Hematopoietic multipotent progenitor cell treated with erythropoietin and hydrocortisone succinate and interleukin-3 and kit ligand, for 15 days (in vitro differentiated cells): ENCODE measurements at regions not wholly inside any gene's neighbourhood (a gene's known extent, or its start where the extent isn't known, plus 50 kb on each side); places are given as distances from the start of the nearest gene placed in this dataset.

Experiments used
- DNase-seq: peaks from one replicate; pipeline ENCODE4 v3.0.0-alpha.2; 2015; ENCODE audit warnings: low spot score

DNA sequence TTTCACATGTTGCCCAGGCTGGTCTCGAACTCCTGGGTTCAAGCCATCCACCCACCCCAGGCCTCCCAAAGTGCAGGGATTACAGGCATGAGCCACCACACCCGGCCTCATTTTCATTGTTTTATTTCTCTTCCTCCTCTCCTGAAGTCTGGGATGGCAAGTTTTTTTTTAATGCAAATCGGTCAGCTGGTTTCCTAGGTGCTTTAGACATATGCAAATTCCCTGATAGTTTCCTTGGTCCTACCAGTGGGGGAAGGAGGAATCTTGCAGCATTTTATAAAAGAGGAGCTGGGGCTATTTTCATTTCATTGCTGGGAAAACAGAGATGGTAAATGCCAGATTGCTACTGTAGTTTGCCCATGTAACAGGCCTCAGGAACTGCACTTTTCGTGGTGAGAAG, 179.4 kb downstream of the ACTL7B start:
- DNase-seq, result no peak

DNA sequence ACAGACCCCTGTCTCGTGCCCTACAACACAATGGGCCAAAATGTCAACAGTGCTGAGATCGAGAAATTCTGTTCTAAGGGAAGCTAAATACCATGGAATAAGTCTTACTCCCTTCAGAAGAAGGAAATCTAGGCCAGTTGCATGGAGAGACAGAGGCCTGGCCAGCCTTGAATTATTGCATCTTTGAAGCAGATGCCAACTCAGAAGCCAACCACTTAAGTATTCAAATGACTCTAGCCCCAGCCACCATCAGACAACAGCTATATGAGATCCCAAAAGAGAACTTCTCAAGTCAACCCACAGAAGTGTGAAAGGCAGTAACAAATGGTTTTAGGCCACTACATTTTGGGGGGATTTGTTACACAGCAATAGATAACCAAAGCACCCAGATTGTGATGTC, 180.1 kb downstream of the ACTL7B start:
- no peak for DNase-seq

DNA sequence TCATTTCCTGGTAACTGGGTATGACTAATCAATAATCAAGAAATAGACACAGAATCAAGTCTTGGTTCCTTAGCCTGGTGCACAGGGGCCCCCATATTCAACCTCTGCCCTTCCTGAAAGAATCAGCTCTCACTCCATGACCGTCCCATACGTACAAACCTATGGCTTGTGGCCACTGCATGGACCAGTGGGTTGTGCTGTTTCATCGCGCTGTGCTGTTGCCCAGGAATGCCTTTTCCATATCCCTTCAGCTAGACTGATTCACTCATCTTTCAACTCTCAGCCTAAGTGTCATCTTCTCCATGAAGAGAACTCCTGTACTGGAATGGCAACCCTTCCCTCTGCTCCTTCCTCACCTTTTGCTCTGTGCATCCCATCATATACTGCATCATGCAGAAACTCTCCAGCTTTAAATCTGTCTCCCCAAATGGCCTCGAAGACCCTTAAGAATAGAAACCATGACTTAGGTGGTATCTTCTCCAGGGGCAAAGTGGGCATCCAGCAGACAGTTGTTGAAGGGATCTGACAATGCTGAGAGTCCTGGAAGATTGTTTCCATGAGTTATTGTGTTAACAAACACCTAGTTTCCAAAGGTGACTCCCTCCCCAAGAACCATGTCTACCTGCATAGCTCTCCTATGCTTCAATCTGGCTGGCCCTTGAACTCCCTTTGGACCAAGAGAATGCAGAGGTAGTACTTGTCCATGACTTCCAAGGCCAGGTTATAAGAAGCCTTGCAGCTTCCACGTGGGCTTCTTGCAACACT, 180.8 kb downstream of the ACTL7B start:
- no peak for DNase-seq

DNA sequence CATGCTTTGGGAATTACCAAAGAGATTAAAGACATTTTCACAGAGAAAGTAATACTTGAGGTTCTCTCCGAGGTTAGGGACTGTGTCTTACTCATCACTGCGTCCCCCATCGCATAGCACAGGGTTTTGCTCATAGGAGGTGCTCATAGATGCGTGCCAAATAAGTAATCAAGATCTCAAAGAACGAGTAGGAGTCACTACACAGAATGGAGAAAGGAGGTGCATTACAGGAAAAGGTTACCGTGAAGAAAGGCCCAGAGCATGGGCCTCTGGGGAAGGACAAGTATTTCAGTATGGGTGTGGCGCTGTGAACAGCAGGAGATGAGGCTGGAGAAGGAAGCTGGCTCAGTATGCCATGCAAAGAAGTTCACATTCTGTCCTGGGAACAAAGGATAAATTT, 182.4 kb downstream of the ACTL7B start:
- DNase-seq, result no peak

DNA sequence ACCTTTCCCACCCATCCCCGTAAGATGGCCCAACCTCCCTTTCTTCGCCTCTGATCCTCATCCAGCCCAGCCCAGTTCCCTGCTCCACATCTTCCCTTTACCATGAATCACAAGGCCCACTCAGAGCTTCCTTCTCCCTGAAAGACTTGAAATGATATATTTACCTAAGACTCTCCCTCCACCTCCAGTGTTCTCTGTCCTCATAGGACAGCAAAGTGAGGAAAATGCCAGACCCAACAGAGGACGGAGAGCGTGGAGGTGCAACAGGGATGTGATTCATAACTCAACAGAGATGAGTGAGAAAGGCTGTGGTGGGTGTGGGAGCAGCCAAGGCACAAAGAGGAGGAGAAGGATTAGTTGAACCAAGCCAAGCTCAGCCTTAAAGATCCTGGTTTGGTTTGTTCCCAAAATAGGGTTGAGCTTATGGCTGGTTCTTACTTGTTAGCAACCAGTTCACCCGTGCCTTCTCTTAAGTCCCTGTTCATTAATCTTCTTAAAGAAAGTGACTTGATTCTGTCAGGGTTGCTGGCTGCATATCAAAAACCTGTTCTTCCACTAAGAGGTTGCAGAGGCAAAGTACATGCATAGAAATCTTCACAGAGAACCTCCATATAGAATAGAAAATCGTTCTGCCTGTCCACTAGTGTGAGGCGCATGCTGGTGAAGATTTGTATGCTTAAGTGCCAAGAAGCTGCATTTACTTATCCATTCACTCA, 183.2 kb downstream of the ACTL7B start:
- DNase-seq, result no peak

DNA sequence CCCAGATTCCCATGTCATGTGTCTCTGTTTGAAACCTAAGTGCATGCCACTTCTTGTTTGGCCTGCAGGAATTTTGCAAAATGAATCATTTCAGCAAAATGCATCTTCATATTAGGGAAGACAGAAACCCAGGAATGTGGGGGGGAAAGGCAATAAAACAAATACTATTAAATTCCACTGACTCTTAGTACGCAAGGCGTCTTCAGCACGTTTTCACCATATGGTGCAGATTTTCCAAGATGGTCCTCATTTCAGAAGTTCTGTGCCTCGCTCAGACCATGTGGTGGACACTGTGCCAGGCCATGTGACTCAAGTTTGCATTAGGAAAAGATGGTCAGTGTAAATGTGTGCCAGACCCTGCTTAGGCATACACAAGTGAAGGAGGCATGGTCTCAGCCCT, 184.0 kb downstream of the ACTL7B start:
- DNase-seq, result no peak

DNA sequence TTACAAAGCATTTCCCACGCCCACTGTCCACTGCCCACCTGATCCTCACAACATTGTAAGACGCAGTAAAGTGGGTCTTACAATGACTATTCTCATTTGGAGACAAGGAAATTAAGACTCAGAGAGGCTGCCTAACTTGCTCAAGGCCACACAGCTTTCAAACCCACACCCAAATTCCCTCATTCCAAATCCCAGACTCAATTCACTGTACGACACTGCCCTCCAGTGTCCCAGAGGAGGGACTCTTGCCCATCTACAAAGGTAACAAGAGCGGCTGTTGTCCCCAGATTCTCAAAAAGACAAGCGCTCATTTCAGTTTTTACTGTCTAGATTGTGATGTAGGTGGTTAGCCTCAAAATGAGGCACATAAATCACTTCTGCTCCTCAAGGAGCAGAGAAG, 184.6 kb downstream of the ACTL7B start:
- no peak for DNase-seq

DNA sequence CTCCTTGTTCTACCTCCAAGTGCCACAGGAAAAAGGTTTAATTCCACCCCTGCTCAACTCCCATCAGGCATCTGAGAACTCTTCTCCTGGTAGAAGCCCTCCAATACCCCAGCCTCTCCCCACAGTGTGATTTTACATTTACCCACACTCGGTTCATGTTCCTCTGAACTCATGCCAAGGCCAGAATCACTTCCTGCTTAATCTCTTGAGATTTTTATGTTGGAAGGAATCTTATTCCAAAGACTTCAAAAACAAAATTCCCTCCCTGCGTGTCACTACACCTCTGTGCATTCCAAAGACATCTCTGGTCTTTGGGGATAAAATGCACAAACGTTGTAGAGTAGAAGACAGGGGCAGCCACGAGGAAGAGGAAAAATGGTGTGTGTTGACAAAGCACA, 186.8 kb downstream of the ACTL7B start:
- DNase-seq, result no peak

DNA sequence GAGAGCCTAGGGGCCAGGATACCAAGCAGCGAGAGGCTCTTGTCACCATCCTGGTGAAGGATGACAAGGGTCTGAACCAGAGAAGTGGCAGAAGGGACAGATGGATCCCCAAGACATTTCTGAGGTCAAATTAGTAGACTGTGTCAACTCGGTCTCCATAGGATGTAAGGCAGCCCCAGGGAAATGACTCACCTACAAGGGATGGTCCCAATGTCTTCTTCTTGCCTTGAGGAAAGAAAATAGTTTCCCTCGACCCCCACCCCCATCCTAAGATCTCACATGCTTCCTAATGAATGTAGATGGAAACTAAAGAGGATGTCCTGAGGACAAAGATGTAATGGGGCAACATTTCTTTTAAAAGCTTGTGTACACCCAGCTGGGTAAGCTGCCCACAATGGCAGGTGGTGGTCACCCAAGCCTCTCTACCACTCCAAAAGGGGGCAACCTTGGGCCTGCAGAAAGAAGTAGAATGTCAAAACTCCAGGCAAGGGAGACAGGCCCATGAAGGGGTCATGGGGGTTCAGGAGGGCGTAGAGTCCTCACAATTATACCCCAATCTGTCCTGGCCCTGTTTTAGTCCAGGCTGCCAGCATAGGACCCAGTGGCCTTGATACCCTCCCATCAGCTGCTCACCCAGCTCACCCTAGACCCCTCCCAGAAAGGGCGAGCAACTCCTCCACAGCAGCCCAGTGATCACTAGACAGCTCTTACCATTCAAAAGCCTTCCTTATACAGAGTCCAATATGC, 187.4 kb downstream of the ACTL7B start:
- no peak for DNase-seq

DNA sequence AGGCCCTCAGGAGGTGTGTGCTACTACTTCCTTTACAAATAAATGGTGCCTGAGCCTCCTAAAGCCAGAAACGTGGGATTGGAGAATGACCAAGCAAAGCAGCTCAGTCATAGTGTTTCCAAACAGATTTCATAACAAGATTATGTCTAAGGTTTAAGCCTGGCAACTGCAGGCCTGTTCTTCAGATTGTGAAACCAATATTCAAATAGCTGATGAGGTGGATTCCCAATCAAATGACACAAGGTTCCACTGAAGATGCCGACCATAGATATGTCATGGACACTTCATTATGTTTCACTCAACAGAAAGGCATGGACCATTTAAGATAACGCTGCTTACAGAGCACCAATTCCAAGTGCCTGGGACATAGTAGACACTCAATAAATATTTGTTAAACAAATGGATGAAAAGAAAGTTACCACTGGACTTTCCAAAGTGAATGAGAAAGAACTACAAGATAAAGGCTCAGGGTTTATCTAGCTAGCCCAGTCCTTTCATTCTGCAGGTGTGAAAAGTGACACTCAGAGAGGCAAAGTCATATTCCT, 189.5 kb downstream of the ACTL7B start:
- DNase-seq, result no peak

DNA sequence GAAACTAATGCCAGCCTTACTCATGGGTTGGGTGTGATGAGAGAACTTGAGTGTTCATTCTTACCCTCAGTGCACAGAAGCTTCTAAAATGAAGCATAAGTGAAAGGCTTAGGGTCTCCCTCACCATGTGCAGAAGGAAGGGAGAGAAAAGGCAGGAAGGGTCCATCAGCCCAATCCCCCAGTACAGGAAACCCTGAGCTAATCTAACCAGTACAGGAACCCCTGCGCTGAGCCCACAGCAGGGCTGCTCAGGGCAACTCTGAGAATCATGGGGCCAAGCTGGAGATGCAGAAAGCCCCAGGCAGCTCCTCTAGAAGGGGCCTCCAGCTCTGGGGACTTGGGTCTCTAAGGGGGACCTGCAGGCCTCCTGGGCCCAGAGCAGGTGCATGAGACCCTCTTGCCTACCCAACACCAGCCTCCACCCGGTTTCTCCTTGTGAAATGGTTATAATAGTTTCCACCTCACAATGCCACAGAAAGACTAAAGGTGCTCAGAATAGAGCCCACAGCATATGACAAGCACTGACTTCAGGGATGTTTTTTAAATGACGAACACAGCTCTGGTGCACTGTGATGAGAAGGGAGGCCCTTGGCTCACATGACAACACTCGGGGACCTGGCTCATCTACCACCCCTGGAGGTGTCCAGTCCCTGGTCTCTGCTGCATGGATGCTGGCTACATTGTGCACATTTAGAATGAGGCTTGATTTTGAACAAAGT, 190.1 kb downstream of the ACTL7B start:
- DNase-seq, result no peak

DNA sequence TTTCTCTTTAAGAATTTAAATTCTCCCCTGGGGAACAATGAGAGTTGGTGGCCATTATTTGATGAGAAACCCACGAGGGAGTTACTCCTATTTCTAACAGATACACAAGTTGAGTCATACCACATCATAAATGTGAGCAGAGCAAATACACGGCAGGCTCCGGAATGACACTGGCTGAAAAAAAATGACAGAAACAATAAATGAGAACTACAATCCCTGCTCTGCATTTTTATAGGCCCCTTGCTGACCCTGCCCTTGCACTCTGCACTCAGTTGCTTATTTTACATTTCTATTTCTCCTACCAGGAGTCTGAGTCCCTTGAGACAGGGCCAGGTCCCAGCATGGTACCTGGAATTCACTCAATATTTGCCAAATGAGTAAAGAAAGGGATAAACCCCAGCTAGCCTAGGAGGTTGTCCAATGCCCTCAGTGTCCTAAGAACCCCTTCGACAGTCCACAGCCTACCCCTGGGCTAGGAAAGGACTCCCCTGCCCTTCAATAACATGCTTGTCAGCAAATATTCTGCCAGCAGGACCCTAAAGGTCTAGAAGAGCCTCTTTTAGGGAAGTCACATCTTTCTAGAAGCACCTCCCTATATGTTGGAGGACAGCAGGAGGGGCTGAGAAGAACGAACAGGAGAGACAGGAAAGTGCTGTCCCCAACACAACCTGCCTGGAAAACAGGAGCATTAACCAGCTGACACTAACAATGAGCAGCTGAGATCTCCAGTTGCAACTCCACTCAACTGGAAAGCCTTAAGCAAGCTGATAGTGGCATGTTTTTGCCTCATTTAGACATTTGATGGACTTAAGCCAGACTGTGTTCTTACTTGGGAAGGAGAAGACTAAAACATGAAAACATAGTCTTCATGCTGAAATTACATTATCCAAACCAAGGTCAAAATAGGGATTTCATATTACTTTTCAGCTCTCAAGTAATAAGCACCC, 191.2 kb downstream of the ACTL7B start:
- no peak for DNase-seq

DNA sequence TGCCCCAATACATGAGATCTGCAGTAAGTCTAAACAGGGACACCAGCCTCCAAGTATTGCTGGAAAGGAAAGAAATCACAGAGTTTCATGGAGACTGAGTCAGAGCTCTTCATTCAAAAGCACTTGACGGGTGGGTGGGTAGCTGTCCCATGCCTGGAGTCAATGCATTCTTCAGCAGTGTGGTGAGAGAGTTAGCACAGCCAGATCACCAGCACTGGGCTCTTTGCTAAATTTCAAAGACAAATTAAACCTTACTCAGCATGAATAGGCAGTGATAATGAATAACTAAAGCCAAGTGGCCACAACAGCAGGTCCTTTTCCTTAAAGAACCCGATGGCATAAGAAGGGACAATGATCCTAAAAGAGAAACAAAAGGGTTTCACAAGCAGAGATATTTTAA, 192.4 kb downstream of the ACTL7B start:
- no peak for DNase-seq

DNA sequence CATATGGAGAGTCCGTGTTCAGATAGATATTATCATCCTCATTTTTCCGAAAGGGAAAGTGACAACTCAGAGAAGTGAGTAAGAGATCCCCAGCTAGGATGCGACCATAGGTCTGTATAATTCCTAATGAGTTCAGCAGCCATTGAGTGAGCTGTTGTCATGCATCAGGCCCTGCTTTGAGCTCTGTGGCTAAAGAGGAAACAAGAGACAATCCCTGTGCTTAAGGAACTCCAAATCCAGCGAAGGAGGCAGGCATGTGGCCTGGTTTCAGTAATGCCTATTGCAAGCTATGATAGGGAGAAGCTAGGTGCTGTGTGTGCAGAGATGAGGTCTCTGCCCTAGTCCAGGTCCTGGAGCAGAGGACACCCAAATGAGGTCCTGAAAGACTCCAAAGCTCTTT, 192.8 kb downstream of the ACTL7B start:
- no peak for DNase-seq

DNA sequence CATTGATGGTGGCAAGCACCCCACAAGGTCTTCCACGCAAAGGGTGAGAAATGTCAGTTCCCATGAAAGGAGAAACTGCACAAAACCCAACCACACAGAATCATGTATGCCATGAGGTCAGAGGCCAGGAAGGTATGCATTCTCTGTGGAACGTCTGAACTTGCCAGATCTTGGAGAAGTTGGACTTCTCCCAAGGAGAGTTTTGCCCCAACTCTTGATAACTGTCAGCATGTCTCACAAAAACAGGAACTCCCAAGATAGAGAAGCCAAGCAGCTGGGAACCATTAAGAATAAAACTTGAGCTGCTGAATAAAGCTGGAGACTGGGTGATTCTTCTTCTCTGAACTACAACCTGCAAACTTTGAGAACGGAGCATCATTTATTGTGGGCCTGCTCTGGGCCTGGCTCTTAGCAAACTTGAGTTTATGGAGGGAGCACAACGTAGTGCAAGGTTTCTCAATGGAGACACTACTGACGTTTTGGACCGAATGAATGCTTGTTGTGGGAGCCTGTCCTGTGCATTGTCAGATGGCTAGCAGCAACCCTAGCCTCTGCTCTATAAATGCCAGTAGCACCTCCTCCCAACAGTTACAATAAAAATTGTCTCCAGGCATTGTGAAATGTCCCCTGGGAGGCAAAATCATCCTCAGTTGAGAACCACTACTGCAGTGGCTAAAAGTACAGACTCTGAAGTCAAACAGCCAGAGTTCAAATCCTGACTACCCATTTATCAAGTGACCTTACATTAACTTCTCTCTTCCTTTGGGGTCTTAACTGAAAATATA, 193.5 kb downstream of the ACTL7B start:
- no peak for DNase-seq

DNA sequence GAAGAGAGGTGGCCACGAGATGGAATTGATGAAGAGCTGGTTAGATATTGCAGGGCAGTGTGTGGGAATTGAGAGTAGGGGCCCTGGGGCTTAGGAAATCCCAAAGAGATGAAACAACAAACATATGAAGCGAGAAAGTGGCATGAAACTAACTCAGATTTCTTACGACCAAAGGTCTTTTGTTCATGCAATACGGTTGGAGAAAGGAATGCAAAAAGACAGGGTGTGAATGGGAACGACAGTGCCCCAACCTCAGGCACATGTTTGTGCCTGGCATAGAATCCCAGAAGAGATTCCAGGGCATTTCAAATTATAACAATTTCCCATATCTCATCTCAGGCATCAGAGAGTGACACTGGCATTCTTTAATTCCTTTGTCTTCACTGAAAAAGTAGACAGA, 199.2 kb downstream of the ACTL7B start:
- DNase-seq, result no peak

DNA sequence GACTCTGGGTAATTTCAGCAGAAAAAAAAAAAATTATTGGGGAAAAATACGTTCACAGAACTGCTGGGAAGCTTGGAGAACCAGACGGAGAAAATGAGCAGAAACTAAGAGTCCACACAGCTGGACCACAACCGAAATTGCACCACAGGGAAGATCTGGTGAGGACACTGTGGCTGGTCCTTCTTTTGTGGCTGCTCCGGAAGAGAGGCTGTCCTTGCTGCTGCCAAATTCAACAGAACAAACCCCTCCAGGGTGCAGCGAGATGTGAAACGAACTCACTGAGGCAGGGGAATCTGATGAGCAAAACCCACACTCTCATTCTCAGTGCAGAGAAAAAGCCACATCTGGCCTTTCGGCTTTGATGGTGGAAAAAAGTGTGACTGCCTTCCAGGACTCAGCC, 200.0 kb downstream of the ACTL7B start:
- no peak for DNase-seq

DNA sequence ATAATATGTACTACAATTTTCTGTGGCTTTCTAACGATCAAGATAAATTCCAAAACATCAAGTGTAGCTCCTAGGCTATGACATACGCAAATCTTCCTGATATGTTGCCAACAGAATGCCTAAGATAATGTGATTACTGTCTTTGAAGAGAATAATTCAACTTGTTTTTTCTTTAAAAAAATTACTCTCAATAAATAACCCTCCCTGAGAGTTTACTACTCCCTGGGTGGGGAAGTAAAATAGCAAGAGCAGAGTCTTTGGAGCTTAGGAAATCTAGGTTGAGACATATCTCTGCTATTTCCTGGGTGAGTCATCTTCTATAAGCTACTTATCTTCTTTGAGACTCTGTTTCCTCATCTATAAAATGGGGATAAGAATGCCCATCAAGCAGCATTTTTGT, 201.2 kb downstream of the ACTL7B start:
- no peak for DNase-seq

DNA sequence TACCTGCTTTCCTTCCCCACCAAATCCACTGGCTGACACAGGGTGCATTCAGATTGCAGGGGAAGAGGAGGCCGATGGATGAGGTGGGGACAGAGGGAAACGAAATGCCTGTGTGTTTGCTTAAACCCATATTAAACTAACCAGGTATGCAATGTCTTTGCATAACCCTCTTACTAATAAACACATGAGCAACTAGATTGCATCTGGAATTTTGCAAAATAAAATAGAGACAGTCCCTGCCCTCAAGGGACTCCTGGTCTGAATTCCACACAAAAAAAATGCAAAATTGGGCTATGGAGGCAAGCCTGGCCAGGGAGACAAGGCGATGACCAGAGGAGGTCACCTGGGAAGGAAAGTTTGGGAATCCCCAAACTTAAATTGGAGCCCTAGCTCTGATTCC, 202.9 kb downstream of the ACTL7B start:
- no peak for DNase-seq

DNA sequence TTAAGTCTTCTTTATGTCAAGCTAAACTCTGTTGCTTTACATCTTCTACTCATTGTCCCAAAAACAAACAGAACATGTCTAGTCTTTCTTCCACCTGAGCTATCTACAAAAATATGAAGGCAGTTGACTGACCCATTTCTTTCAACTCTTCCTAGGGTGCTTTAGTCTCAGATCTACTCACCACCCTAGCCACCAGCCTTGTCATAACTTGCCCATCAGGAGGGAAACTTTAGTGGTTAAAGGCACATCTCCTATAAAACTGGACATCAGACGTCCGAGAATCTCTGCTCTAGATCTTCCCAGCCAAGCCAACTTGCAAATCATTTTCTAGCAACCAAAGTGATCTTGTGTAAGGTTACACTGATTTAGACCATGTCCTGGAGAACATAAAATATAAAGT, 205.0 kb downstream of the ACTL7B start:
- no peak for DNase-seq
